GM21360 (cell line): ENCODE measurements at regions not wholly inside any gene's neighbourhood (a gene's known extent, or its start where the extent isn't known, plus 50 kb on each side); places are given as distances from the start of the nearest gene placed in this dataset.

Experiments
- ATAC-seq: cut with Tn5 transposase; IDR thresholded peaks from one replicate; pipeline ENCODE4 v1.9.1; 2021; ENCODE audit warnings: mild to moderate bottlenecking, moderate library complexity; ENCODE audit not compliant: unreplicated experiment

- no peak for ATAC-seq
Measured at GRCh38 chr3:154486949-154487348, 57.0 kb upstream of the GPR149 start.

- ATAC-seq = no peak
Measured at GRCh38 chr3:154482507-154482906, 52.5 kb upstream of the GPR149 start.

GRCh38 chr3:154480033-154480432, 50.0 kb upstream of the GPR149 start:
- ATAC-seq = no peak
